ENCODE measurements at regions not wholly inside any gene's neighbourhood (a gene's known extent, or its start where the extent isn't known, plus 50 kb on each side); places are given as distances from the start of the nearest gene placed in this dataset.
A peak's percentile ranks its signal among the peaks of the same experiment; 100 is the strongest.
"Not testable (repeated sequence)": the region's sequence is repeated elsewhere in the genome, so short reads cannot be mapped to it uniquely, and the experiment has no call there.

DNA sequence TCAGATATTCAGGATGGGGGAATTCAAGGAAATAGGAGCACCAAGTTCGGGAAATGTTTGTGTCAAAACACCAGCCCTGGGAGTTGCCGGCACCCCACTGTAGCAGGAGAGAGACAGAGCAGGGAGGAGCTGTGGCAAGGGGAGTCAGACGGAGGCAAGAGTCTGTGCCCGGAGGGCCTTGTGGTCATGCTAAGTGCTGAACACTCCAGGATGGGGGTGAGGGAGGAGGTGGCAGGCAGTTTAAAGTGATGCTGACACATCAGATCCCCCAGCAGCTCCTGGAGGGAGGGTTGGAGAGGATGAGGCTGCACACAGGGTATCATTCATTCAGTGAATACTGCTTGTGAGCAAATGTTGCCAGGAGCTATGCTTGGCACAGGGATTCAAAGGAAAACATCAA is 150.3 kb upstream of the ETV3 start:
- no peak for DNase-seq

DNA sequence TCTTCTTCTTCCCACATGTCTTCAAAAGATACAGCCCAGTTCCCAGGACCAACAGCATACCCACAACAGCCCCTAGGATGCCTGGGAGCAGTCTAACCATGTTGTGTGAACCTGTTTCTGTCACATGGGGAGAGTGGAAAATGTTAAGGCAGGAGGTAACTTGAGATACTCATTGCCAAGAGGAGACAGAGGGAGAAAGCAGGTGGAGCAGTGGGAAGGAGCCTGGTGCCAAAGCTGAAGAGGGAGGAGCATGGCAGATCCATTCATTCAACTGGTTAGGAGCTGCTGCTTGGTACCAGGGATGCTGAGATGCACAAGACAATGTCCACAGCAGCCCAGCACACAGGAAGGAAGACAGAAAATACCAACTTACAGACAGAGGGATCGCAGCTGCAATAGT is 149.8 kb upstream of the ETV3 start:
- DNase-seq = no peak

DNA sequence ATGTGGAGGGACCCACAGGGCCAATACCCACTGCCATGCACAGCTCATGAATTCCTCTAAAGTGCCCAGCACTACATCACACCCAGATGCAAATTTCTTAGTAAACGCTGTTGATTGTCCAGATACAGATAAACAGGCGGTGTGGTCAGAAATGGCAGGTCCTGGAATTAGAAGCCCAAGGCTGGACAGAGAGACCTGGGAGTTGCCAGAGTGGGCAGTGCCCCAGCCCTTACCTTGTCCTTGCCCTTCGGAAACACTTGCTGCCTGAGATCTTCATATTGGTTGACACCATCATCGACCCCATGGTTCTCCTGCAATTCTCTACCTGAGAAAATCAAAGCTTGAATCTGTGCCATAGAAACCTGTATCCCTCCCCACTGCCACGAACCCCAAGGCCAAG is 149.3 kb upstream of the ETV3 start:
- no peak for DNase-seq

DNA sequence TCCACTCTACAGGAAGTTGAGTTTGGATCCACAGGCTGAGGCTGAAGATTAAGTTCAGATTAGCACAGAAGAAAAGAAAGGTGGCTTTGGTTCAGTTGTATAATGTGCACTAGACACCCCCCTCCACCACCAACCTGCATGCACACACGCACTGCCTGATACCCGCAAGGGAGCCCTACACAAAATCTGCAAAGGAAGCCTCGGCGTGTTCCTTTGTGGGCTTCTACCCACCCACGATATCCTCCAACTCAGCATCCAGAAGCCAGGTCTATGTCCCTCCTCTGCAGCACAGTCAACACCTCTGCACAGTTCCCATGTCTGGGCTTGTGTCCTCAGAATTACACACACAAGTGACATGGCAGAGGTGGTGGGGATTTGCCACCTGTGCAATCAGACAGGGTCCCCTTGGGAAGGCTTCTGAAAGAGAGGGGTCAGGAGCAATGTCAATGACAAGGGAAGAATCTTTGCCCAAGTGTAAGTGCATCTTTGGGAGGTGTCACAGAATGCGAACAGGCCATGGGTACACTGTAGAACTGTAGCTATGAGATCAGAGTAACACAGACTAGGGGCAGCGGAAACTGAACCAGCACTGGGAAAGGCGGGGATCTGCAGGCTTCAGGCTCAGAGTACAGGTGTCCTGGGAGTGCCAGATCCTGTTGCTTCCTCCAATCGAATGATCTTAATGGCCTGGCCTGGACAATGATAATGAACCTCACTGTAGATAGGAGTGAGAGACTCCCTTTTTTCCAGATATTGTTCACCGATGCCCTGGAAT is 148.6 kb upstream of the ETV3 start:
- no peak for DNase-seq

DNA sequence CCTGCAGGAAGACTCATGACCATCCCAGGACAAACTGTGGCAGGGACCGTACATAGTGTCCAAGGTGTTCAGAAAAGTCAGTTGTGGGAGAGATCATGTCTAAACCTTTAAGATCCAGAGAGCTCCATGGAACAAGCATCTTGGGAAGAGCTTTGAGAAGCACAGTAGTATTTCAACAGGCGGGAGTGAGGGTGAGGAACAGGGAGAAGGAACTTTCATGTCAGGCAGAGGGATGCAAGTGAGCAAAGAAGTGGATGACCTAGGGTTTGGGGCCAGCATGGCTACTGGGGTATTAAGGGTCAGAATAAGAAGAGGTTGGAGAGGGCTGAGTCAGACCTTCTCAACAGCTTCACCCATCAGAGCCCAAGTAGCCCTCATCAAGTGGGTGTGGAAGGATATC is 147.9 kb upstream of the ETV3 start:
- no peak for DNase-seq

DNA sequence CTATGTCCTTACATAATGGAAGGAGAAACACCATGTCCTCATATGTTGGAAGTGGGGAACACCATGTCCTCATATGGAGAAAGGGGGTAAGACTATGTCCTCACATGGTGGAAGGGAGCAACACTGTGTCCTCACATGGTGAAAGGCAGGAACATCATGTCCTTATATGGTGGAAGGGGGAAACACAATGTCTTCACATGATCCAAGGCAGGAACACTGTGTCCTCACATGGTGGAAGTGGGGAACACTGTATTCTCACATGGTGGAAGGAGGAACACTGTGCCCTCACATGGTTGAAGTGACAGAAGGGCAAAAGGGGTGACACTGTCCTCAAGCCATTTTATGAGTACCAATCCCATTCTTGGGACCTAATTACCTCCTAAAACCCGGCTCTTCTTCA is 146.3 kb upstream of the ETV3 start:
- peak; percentile 49 to 58 for DNase-seq

DNA sequence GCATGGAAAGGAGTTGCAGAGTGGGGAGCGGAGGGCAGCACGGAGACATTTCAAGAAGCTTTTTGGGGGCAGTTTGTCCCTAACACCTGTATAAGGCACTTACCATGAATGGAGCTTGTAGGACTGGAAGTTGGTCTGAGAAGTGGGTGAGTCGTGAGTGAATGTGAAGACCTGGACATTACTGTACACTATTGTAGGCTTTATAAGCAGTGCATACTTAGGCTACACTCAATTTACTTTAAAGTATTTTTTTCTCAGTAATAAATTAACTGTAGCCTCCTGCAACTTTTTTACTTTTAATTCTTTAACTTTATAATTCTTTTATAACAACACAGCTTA is 141.6 kb upstream of the ETV3 start:
- DNase-seq = no peak

DNA sequence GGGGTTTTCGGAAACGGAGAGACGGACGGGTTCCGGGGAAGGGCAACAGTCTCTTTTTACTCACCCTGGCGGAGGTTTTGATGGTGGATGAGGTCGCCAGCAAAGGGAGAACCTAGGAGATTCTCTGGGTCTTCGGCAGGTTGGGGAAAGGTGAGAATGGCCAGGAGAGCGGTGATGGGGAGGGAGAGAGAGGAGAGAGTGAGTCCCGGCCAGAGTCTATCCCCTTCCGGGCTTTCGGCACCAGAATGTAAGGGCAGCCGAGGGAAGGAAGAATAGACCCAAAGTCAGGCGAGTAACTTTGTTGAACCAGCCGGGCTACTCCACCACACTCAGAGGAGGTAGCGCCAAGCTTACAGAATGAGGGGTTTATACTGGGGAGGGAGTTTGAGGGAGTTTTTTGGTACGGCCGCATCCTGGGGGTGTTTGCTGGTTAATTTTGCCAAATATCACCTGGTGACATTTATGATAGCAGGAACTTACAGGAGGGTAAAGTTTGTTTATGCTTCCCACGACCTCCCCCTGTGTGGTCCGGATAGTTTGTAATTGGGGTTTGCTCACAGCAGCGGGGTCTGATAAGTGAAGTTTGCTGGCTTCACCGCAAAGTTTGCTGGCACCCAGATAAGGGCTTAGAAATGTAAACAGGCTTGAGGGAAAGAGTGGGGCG is 141.1 kb upstream of the ETV3 start:
- no peak for DNase-seq

DNA sequence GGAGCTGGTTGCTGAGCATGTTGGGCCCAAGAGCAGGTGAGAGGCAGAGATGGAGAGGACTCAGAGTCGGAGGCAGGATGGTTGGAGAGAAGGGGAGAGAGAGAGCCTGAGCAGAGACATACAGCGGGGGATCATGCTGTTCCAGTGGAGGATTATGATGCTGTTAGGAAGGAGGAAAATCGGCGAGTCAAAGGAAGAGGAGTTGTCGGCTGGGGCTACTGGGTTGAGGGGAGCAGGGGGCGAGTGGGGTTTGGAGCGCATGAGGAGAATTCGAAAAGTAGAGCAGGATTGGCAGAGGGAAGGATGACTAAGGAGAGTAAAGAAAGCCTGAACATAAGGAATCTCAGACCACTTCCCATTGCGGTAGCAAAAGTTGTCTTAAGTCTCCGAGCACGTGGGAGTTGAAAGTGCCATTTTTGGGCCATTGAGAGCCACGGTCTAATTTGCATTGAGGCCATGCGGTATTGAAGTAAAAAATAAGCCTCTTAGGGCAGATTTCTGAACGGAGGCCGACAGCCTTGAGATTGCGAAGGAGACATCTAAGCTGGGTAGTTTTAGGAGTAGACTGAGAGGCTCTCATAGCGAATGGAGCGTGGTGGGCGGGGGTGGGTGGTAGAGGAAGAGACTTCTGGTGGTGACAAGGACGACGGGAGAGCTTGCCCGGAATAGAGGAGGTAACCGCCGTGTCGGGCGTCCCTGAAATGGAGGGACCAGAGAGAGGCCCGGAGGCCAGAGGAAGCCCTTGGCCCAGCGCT is 140.4 kb upstream of the ETV3 start:
- no peak for DNase-seq

DNA sequence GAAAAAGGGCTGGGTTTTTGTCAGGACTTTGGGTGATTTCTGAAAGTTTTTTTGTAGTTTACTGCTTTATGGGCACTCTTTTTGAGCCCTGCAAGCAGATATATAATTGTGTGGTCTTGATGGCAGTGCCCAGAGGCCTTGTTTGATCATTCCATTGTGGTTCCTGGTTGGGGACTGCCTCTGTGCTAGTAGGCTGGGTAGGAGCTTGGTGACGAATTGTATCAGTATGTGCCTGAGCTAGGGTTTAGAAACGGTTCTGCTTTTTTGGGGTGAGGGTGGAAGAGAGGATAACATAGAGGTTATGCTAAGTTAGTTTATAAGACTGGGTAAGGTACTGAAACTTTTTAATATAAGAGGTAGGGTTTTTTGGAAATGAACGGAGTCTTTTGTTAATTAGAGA is 139.7 kb upstream of the ETV3 start:
- DNase-seq = no peak

DNA sequence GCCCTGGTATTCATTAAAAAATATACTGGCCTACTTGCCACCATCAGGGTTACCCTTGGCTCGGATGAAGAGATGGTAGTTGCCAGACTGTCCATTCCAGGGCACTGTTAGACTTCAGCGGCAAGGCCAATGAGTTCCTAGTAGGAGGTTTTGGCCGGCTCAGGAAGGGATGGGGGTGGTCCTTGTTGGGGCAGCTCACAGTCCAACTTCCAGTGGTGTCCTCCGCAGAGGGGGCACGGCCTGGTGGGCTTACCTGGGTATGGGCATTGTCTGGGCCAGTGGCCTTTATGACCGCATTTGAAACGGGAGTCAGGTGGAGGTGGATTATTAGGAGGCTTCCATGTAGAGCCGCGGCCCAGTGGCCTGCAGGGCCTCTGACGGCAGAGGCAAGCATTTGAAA is 139.1 kb upstream of the ETV3 start:
- DNase-seq = no peak

DNA sequence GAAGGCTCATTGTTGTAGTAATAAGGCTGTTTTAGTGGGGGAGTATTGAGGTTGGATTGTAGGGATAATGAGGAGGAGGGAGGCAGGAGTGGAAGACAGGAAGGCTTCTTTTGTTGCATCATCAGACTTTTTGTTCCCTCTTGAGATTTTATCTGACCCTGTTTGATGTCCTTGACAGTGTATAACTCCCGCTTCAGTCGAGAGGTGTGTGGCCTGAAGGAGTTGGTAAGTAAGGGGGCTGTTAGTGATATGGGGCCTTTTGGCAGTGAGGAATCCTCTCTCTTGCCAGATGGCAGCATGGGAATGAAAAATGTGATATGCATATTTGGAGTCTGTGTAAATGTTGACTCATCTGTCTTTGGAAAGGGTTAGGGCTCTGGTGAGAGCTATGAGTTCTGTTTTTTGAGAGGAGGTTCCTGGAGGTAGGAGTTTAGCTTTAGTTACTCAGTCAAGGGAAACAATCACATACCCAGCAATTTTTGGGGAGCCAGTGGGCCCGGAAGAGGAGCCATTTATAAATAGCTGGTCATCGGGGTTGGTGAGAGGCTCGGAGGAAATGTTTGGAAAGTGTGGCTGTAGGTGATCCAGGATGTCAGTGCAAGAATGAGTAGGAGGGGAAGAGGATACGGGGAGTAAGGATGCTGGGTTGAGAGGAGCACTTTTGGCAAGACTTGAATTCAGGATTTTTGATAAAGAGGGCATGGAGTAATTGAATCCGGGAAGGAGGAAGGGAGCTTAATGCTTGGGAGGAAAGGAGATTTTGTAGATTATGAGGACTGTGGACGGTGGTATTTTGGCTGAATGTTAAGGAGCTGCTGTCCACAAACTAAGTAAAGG is 136.7 kb upstream of the ETV3 start:
- peak; percentile 28 to 37 for DNase-seq

DNA sequence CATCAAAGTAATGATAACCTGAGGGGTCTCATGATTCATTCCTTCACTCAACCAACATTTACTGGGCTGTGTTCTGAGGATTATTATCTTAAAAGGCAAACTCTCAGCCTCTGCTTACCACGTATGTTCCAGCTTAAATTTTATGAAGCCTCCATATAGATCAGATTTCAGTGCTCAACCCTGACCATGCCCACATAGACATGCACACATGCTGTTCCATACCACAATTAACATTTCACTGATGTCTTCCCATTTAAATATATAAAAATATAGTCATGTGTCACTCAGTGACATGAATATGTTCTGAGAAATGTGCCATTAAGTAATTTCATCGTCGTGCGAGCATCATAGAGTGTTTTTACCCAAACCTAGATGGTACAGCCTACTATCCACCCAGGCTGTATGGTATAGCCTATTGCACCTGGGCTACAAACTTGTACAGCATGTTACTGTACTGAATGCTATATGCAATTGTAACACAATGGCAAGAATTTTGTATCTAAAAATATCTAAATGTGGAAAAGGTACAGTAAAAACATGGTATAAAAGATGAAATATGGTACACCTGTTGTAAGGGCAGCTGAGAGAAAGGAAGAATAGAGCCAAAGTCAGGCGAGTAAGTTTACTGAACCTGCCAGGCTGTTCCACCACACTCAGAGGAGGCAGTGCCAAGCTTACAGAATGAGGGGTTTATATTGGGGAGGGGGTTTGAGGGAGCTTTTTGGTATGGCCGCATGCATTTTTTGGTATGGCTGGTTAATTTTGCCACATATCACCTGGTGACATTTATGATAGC is 134.7 kb upstream of the ETV3 start:
- DNase-seq = no peak

DNA sequence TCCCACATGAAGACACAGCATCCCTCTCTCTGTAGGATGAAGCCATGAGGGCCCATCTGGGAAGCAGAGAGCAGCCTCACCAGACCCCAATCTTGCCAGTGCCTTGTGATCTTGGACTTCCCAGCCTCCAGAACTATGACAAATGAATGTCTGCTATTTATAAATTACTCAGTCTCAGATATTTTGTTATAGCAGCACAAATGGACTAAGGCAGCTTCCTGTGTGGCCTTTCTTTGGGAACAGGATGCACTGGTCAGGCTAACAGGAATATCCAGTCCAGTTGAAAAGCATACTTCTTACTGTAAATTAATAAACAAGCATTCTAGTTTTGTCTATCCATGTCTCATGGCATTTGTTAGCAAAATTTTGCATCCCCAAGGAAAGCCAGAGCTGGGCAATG is 134.1 kb upstream of the ETV3 start:
- DNase-seq = no peak

DNA sequence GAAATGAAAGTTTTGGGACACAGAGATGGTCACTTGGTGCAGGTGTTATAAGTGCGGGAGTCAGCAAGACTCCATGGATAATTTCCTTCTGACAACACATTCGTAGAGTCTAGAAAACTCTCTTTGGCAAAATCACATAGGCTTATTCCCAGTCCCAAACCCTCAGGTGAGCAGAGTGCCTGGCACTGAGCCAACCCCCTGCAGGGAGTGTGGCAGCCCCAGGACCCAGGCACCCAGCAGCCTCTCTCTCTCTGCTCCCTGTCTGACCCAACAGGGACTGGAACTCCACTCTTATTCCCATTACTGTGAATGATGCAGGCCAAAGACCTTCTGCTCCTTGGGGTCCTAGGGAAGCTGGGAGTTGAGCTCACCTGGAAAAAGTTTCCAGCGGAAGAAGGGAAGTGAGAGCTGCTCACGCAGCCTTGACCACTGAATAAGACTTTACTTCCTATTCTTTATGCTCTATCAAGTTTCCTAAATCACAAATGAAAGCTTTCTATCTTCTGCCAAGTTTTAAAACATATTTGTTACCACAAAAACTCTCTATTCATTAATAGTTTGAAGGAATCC is 132.6 kb upstream of the ETV3 start:
- no peak for DNase-seq

DNA sequence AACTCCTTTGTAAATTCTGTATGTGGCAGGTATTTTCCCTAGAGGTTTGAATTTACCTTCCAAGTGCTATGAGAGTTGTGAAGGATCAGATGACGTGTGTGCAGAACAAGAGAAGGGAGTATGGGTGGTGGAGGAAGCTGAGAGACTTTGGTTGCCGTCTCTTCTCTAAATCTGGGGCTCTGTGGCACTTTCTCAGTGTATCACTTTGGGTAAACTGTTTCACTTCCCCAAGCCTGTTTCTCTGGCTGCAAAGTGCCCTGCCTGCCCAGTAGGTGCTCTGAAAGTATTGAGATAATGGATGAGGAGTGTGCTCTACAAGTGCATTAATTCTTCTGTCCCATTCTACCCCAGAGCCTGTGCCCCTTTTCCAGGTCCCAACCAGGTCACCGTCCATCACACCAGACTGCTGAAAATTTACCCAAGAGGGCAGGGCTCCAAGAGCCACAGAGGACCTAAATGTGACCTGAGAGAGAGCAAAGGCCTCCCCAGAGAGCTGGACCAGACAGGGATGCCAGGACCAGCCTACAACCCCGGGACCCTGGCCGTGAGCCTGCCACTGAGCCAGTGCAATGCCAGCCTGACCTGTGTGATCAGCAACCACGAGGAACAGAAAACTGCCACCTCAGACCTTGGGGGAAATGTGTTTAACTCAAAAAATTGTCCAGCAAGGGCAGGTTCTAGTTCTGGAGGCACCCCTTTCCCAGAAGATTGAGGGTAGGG is 131.6 kb upstream of the ETV3 start:
- peak; percentile 8 to 11 for DNase-seq

DNA sequence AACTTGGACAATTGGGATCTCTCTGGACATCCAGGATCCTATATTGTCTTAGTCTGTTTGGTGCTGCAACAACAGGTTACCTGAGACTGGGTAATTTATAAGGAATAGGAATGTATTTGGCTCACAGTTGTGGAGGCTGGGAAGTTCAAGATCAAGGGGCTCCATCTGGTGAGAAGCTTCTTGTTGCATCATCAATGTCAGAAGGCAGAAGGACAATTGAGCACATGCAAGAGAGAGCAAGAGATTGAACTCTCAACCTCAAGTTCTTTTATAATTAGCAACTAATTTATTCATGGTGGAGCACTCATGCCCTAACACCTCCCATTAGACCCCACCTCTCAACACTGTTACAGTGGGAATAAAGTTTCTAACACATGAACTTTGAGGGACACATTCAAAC is 124.7 kb upstream of the ETV3 start:
- DNase-seq = no peak

DNA sequence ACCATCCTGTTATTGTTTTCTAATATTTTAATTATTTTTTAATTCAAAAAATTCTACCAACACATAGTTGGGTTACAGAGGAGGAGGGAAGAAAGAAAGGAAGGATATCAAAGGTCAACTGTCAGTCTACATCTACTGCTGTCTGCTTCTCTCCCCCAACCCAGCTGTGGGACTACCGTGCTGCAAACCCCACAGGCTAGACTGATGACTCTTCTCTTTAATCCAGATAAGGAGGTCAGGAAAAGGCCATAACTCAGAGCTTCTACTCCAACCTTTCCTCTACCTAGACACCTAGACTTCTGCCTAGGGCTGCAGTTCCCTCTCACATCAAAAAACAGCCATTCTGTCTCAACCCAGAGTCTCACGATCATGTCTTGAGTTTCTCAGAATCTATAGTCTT is 124.2 kb upstream of the ETV3 start:
- DNase-seq = no peak

DNA sequence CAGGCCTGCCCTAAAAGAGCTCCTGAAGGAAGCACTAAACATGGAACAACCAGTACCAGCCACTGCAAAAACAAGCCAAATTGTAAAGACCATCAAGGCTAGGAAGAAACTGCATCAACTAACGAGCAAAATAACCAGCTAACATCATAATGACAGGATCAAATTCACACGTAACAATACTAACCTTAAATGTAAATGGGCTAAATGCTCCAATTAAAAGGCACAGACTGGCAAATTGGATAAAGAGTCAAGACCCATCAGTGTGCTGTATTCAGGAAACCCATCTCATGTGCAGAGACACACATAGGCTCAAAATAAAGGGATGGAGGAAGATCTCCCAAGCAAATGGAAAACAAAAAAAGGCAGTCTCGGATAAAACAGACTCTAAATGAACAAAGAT is 117.7 kb upstream of the ETV3 start:
- DNase-seq = not testable (repeated sequence)

DNA sequence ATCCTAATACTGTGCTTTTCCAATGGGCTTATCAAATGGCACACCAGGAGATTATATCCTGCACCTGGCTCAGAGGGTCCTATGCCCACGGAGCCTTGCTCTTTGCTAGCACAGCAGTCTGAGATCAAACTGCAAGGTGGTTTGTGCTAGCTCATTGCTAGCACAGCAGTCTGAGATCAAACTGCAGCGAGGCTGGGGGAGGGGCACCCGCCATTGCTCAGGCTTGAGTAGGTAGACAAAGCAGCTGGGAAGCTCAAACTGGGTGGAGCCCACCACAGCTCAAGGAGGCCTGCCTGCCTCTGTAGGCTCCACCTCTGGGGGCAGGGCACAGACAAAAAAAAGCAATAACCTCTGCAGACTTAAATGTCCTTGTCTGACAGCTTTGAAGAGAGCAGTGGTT is 116.0 kb upstream of the ETV3 start:
- DNase-seq = not testable (repeated sequence)

DNA sequence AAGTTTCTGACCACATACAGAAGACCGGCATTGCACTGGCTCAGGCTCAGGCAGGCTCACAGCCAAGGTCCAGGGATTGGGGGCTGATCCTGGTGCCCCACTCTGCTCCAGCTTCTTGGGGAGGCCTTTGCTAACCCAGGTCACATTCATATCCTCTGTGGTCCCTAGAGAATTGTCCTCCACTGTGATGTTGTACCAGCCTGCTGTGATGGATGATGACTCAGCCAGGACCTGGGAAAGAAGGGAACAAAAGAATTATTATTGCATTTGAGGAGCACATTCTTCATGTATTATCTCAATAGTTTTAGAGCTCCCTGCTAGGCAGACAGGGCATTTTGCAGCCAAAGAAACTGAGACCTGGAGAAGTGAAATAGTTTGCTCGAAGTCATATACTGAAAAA is 114.3 kb upstream of the ETV3 start:
- DNase-seq = no peak
